ENCODE measurements at regions not wholly inside any gene's neighbourhood (a gene's known extent, or its start where the extent isn't known, plus 50 kb on each side); places are given as distances from the start of the nearest gene placed in this dataset.

GRCh38 chr13:70384156-70384555 is 275.9 kb upstream of the KLHL1 start:
- Histone ChIP-seq H3K4me3 (ENCODE audit: low read length) (no peak overlapping the region), H3K27me3 (ENCODE audit: control insufficient read depth, insufficient read depth, low read length) (no peaks in the 10 kb centered on the region), H3K4me1 (ENCODE audit: control insufficient read depth, insufficient read depth, low read length) (peaks cover 3% of the 10 kb centered on the region), H3K9ac (ENCODE audit: low read length) (no peak overlapping the region), H3K36me3 (ENCODE audit: control insufficient read depth, insufficient read depth, low read length) (no peaks in the 10 kb centered on the region), H3K9me3 (ENCODE audit: control insufficient read depth, low read length) (no peaks in the 10 kb centered on the region)

GRCh38 chr13:70380809-70381208 is 272.6 kb upstream of the KLHL1 start:
- Histone ChIP-seq H3K9me3 (ENCODE audit: control insufficient read depth, low read length) (no peaks in the 10 kb centered on the region), H3K4me1 (ENCODE audit: control insufficient read depth, insufficient read depth, low read length) (peaks cover 3% of the 10 kb centered on the region), H3K36me3 (ENCODE audit: control insufficient read depth, insufficient read depth, low read length) (no peaks in the 10 kb centered on the region), H3K27me3 (ENCODE audit: control insufficient read depth, insufficient read depth, low read length) (no peaks in the 10 kb centered on the region), H3K4me3 (ENCODE audit: low read length) (no peak overlapping the region), H3K9ac (ENCODE audit: low read length) (no peak overlapping the region)

- Histone ChIP-seq H3K27me3 (ENCODE audit: control insufficient read depth, insufficient read depth, low read length) (no peaks in the 10 kb centered on the region), H3K4me1 (ENCODE audit: control insufficient read depth, insufficient read depth, low read length) (peaks cover under 1% of the 10 kb centered on the region), H3K36me3 (ENCODE audit: control insufficient read depth, insufficient read depth, low read length) (no peaks in the 10 kb centered on the region), H3K9ac (ENCODE audit: low read length) (no peak overlapping the region), H3K9me3 (ENCODE audit: control insufficient read depth, low read length) (no peaks in the 10 kb centered on the region), H3K4me3 (ENCODE audit: low read length) (no peak overlapping the region)
Measured at GRCh38 chr13:70375718-70376117, 267.5 kb upstream of the KLHL1 start.

GRCh38 chr13:70370924-70371323 is 262.7 kb upstream of the KLHL1 start:
- H3K27me3 ChIP-seq (ENCODE audit: control insufficient read depth, insufficient read depth, low read length), result no peaks in the 10 kb centered on the region
- H3K4me1 ChIP-seq (ENCODE audit: control insufficient read depth, insufficient read depth, low read length), result no peaks in the 10 kb centered on the region
- no peaks in the 10 kb centered on the region for H3K36me3 ChIP-seq (ENCODE audit: control insufficient read depth, insufficient read depth, low read length)
- no peaks in the 10 kb centered on the region for H3K9me3 ChIP-seq (ENCODE audit: control insufficient read depth, low read length)
- H3K4me3 ChIP-seq (ENCODE audit: low read length), result no peak overlapping the region
- no peak overlapping the region for H3K9ac ChIP-seq (ENCODE audit: low read length)

GRCh38 chr13:70366720-70367119 is 258.5 kb upstream of the KLHL1 start:
- Histone ChIP-seq H3K4me3 (ENCODE audit: low read length) (no peak overlapping the region), H3K9ac (ENCODE audit: low read length) (no peak overlapping the region), H3K36me3 (ENCODE audit: control insufficient read depth, insufficient read depth, low read length) (no peaks in the 10 kb centered on the region), H3K4me1 (ENCODE audit: control insufficient read depth, insufficient read depth, low read length) (no peaks in the 10 kb centered on the region), H3K9me3 (ENCODE audit: control insufficient read depth, low read length) (no peaks in the 10 kb centered on the region), H3K27me3 (ENCODE audit: control insufficient read depth, insufficient read depth, low read length) (no peaks in the 10 kb centered on the region)

GRCh38 chr13:70363991-70364390 is 255.7 kb upstream of the KLHL1 start:
- H3K9ac ChIP-seq (ENCODE audit: low read length), result no peak overlapping the region
- H3K36me3 ChIP-seq (ENCODE audit: control insufficient read depth, insufficient read depth, low read length), result no peaks in the 10 kb centered on the region
- H3K4me3 ChIP-seq (ENCODE audit: low read length), result no peak overlapping the region
- H3K4me1 ChIP-seq (ENCODE audit: control insufficient read depth, insufficient read depth, low read length), result no peaks in the 10 kb centered on the region
- H3K9me3 ChIP-seq (ENCODE audit: control insufficient read depth, low read length), result no peaks in the 10 kb centered on the region
- H3K27me3 ChIP-seq (ENCODE audit: control insufficient read depth, insufficient read depth, low read length), result no peaks in the 10 kb centered on the region

- Histone ChIP-seq H3K36me3 (ENCODE audit: control insufficient read depth, insufficient read depth, low read length) (no peaks in the 10 kb centered on the region), H3K9ac (ENCODE audit: low read length) (no peak overlapping the region), H3K4me1 (ENCODE audit: control insufficient read depth, insufficient read depth, low read length) (no peaks in the 10 kb centered on the region), H3K4me3 (ENCODE audit: low read length) (no peak overlapping the region), H3K27me3 (ENCODE audit: control insufficient read depth, insufficient read depth, low read length) (no peaks in the 10 kb centered on the region), H3K9me3 (ENCODE audit: control insufficient read depth, low read length) (no peaks in the 10 kb centered on the region)
Measured at GRCh38 chr13:70362820-70363570, 254.7 kb upstream of the KLHL1 start.

GRCh38 chr13:70357031-70357430 is 248.8 kb upstream of the KLHL1 start:
- Histone ChIP-seq H3K36me3 (ENCODE audit: control insufficient read depth, insufficient read depth, low read length) (no peaks in the 10 kb centered on the region), H3K9me3 (ENCODE audit: control insufficient read depth, low read length) (no peaks in the 10 kb centered on the region), H3K27me3 (ENCODE audit: control insufficient read depth, insufficient read depth, low read length) (no peaks in the 10 kb centered on the region), H3K9ac (ENCODE audit: low read length) (no peak overlapping the region), H3K4me3 (ENCODE audit: low read length) (no peak overlapping the region), H3K4me1 (ENCODE audit: control insufficient read depth, insufficient read depth, low read length) (no peaks in the 10 kb centered on the region)

GRCh38 chr13:70353096-70353495 is 244.8 kb upstream of the KLHL1 start:
- no peaks in the 10 kb centered on the region for H3K36me3 ChIP-seq (ENCODE audit: control insufficient read depth, insufficient read depth, low read length)
- no peaks in the 10 kb centered on the region for H3K9me3 ChIP-seq (ENCODE audit: control insufficient read depth, low read length)
- H3K4me1 ChIP-seq (ENCODE audit: control insufficient read depth, insufficient read depth, low read length), result no peaks in the 10 kb centered on the region

GRCh38 chr13:70347947-70348620 is 239.8 kb upstream of the KLHL1 start:
- H3K4me3 ChIP-seq (ENCODE audit: low read length), result no peak overlapping the region
- H3K9ac ChIP-seq (ENCODE audit: low read length), result no peak overlapping the region
- H3K36me3 ChIP-seq (ENCODE audit: control insufficient read depth, insufficient read depth, low read length), result no peaks in the 10 kb centered on the region
- no peaks in the 10 kb centered on the region for H3K27me3 ChIP-seq (ENCODE audit: control insufficient read depth, insufficient read depth, low read length)
- no peaks in the 10 kb centered on the region for H3K9me3 ChIP-seq (ENCODE audit: control insufficient read depth, low read length)
- H3K4me1 ChIP-seq (ENCODE audit: control insufficient read depth, insufficient read depth, low read length), result no peaks in the 10 kb centered on the region

More at GRCh38 chr13:70353096-70353495, 244.8 kb upstream of the KLHL1 start:
- Histone ChIP-seq H3K4me3 (ENCODE audit: low read length) (no peak overlapping the region), H3K9ac (ENCODE audit: low read length) (no peak overlapping the region), H3K27me3 (ENCODE audit: control insufficient read depth, insufficient read depth, low read length) (no peaks in the 10 kb centered on the region)

GRCh38 chr13:70339738-70340137 is 231.5 kb upstream of the KLHL1 start:
- Histone ChIP-seq H3K4me1 (ENCODE audit: control insufficient read depth, insufficient read depth, low read length) (no peaks in the 10 kb centered on the region), H3K9ac (ENCODE audit: low read length) (no peak overlapping the region), H3K9me3 (ENCODE audit: control insufficient read depth, low read length) (no peaks in the 10 kb centered on the region), H3K27me3 (ENCODE audit: control insufficient read depth, insufficient read depth, low read length) (no peaks in the 10 kb centered on the region), H3K36me3 (ENCODE audit: control insufficient read depth, insufficient read depth, low read length) (no peaks in the 10 kb centered on the region), H3K4me3 (ENCODE audit: low read length) (no peak overlapping the region)

GRCh38 chr13:70338609-70339008 is 230.4 kb upstream of the KLHL1 start:
- H3K4me3 ChIP-seq (ENCODE audit: low read length), result no peak overlapping the region
- no peaks in the 10 kb centered on the region for H3K4me1 ChIP-seq (ENCODE audit: control insufficient read depth, insufficient read depth, low read length)
- H3K9me3 ChIP-seq (ENCODE audit: control insufficient read depth, low read length), result no peaks in the 10 kb centered on the region
- H3K9ac ChIP-seq (ENCODE audit: low read length), result no peak overlapping the region
- no peaks in the 10 kb centered on the region for H3K36me3 ChIP-seq (ENCODE audit: control insufficient read depth, insufficient read depth, low read length)
- no peaks in the 10 kb centered on the region for H3K27me3 ChIP-seq (ENCODE audit: control insufficient read depth, insufficient read depth, low read length)

Measured in mucosa of stomach (tissue), 1 donor.